Fibroblast of the conjunctiva (primary cell): ENCODE measurements at regions not wholly inside any gene's neighbourhood (a gene's known extent, or its start where the extent isn't known, plus 50 kb on each side); places are given as distances from the start of the nearest gene placed in this dataset.

ENCODE experiments used
- DNase-seq: peaks from one replicate; pipeline ENCODE4 v3.0.0-alpha.2; 2010; ENCODE audit warnings: low read depth

- no peak for DNase-seq
Observed at GRCh38 chr1:58136387-58136786, 410.1 kb downstream of the OMA1 start.

GRCh38 chr1:58135821-58136321 lies 410.7 kb downstream of the OMA1 start:
- DNase-seq = no peak

- DNase-seq = no peak
Observed at GRCh38 chr1:58133562-58133961, 413.0 kb downstream of the OMA1 start.

GRCh38 chr1:58123051-58123450 lies 423.5 kb downstream of the OMA1 start:
- no peak for DNase-seq

GRCh38 chr1:58119971-58120370 lies 426.6 kb downstream of the OMA1 start:
- DNase-seq = no peak

- no peak for DNase-seq
Observed at GRCh38 chr1:58116284-58116683, 430.2 kb downstream of the OMA1 start.

- no peak for DNase-seq
Observed at GRCh38 chr1:58109646-58110200, 436.8 kb downstream of the OMA1 start.

GRCh38 chr1:58108783-58109182 lies 437.7 kb downstream of the OMA1 start:
- DNase-seq = no peak

- no peak for DNase-seq
Observed at GRCh38 chr1:58107943-58108342, 438.6 kb downstream of the OMA1 start.

- no peak for DNase-seq
Observed at GRCh38 chr1:58104960-58105359, 441.6 kb downstream of the OMA1 start.

- no peak for DNase-seq
Observed at GRCh38 chr1:58096714-58097113, 449.8 kb downstream of the OMA1 start.

- DNase-seq = no peak
Observed at GRCh38 chr1:58095183-58095582, 451.3 kb downstream of the OMA1 start.

- DNase-seq = no peak
Observed at GRCh38 chr1:58094221-58094620, 452.3 kb downstream of the OMA1 start.

- DNase-seq = no peak
Observed at GRCh38 chr1:58090640-58091039, 455.9 kb downstream of the OMA1 start.

- no peak for DNase-seq
Observed at GRCh38 chr1:58089898-58090534, 456.5 kb downstream of the OMA1 start.

- no peak for DNase-seq
Observed at GRCh38 chr1:58084266-58084665, 462.3 kb downstream of the OMA1 start.

- no peak for DNase-seq
Observed at GRCh38 chr1:58082596-58082995, 463.9 kb downstream of the OMA1 start.

- DNase-seq = no peak
Observed at GRCh38 chr1:58076258-58076657, 470.3 kb downstream of the OMA1 start.

GRCh38 chr1:58075188-58075578 lies 471.3 kb downstream of the OMA1 start:
- no peak for DNase-seq

GRCh38 chr1:58072450-58072849 lies 474.1 kb downstream of the OMA1 start:
- DNase-seq = no peak

GRCh38 chr1:58067082-58067481 lies 479.4 kb downstream of the OMA1 start:
- no peak for DNase-seq

GRCh38 chr1:58065520-58065919 lies 481.0 kb downstream of the OMA1 start:
- no peak for DNase-seq

GRCh38 chr1:58064166-58064565 lies 482.4 kb downstream of the OMA1 start:
- DNase-seq = no peak

GRCh38 chr1:58063095-58063494 lies 483.4 kb downstream of the OMA1 start:
- no peak for DNase-seq
